ENCODE measurements at regions not wholly inside any gene's neighbourhood (a gene's known extent, or its start where the extent isn't known, plus 50 kb on each side); places are given as distances from the start of the nearest gene placed in this dataset.
A peak's percentile ranks its signal among the peaks of the same experiment; 100 is the strongest.

- H3K36me3 ChIP-seq: no peaks in the 10 kb centered on the region
- intact Hi-C loops (cut with DNase I): loop anchor here (10.0 kb wide), 1 partner anchor 152 kb away; no protein-coding TSS in a partner anchor
- no peak for DNase-seq (ENCODE audit: extremely low spot score)
- TF ChIP-seq POLR2AphosphoS5 (IDR thresholded peaks at IDR 0.05): no peak
- TF ChIP-seq EP300 (IDR thresholded peaks at IDR 0.05): no peak
- no peak for TF ChIP-seq POLR2A (IDR thresholded peaks at IDR 0.05; ENCODE audit: low read depth)
- TF ChIP-seq, protein P1, sequence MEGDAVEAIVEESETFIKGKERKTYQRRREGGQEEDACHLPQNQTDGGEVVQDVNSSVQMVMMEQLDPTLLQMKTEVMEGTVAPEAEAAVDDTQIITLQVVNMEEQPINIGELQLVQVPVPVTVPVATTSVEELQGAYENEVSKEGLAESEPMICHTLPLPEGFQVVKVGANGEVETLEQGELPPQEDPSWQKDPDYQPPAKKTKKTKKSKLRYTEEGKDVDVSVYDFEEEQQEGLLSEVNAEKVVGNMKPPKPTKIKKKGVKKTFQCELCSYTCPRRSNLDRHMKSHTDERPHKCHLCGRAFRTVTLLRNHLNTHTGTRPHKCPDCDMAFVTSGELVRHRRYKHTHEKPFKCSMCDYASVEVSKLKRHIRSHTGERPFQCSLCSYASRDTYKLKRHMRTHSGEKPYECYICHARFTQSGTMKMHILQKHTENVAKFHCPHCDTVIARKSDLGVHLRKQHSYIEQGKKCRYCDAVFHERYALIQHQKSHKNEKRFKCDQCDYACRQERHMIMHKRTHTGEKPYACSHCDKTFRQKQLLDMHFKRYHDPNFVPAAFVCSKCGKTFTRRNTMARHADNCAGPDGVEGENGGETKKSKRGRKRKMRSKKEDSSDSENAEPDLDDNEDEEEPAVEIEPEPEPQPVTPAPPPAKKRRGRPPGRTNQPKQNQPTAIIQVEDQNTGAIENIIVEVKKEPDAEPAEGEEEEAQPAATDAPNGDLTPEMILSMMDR (IDR thresholded peaks at IDR 0.05): no peak
- peaks cover 33 to 54% (median 52%) of the 10 kb centered on the region in 4 donors for H3K4me1 ChIP-seq
- H3K9me3 ChIP-seq: no peaks in the 10 kb centered on the region
- H3K4me3 ChIP-seq: no peak overlapping the region
- 97% methylated on average over 7 of the region's 10 CpGs for WGBS
- H3K27ac ChIP-seq (replicated peaks in 1 of 4): peak overlapping the region; percentile 52 to 89 (median 86)
- no peaks in the 10 kb centered on the region for H3K27me3 ChIP-seq
Measured at GRCh38 chr20:50302341-50303057, 111.9 kb downstream of the CEBPB start.

- H3K4me3 ChIP-seq: no peak overlapping the region
Measured at GRCh38 chr20:50303573-50304500, 113.2 kb downstream of the CEBPB start.

DNA sequence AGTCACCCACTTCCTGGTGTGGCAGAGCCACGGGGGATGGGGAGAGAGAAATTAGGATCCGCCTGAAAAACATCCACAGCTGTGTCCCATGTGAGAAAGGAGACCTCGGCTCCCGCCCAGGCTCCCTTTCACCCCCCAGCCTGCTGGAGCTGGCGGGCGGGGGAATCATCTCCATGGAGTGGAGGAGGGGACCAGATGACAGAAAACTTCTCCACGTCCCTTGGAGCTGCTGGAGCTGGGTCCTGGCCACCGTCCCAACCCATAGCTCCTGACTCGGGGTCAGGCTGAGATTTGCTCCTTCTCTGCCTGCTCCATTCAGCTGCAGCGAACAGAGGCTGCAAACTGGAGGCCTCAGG is 113.8 kb downstream of the CEBPB start:
- 48% methylated on average over 8 of the region's 10 CpGs for WGBS
- no peaks in the 10 kb centered on the region for H3K9me3 ChIP-seq
- intact Hi-C loops (cut with DNase I): loop anchor here (10.0 kb wide), 1 partner anchor 150 kb away; no protein-coding TSS in a partner anchor

More at GRCh38 chr20:50303573-50304500, 113.2 kb downstream of the CEBPB start:
- Histone ChIP-seq H3K27me3 (no peaks in the 10 kb centered on the region), H3K27ac (replicated peaks in 1 of 4) (peak overlapping the region; percentile 82 to 89 (median 88)), H3K9me3 (no peaks in the 10 kb centered on the region), H3K36me3 (no peaks in the 10 kb centered on the region), H3K4me1 (peaks cover 43 to 67% (median 64%) of the 10 kb centered on the region in 4 donors)
- 62% methylated on average over 11 of the region's 11 CpGs for WGBS
- intact Hi-C loops (cut with DNase I): loop anchor here (10.0 kb wide), 1 partner anchor 151 kb away; no protein-coding TSS in a partner anchor
- DNase-seq (ENCODE audit: extremely low spot score): peak; percentile 98
- TF ChIP-seq, protein P1 (IDR thresholded peaks at IDR 0.05): no peak
- TF ChIP-seq POLR2AphosphoS5 (IDR thresholded peaks at IDR 0.05): no peak
- no peak for TF ChIP-seq EP300 (IDR thresholded peaks at IDR 0.05)
- TF ChIP-seq POLR2A (IDR thresholded peaks at IDR 0.05; ENCODE audit: low read depth): no peak

DNA sequence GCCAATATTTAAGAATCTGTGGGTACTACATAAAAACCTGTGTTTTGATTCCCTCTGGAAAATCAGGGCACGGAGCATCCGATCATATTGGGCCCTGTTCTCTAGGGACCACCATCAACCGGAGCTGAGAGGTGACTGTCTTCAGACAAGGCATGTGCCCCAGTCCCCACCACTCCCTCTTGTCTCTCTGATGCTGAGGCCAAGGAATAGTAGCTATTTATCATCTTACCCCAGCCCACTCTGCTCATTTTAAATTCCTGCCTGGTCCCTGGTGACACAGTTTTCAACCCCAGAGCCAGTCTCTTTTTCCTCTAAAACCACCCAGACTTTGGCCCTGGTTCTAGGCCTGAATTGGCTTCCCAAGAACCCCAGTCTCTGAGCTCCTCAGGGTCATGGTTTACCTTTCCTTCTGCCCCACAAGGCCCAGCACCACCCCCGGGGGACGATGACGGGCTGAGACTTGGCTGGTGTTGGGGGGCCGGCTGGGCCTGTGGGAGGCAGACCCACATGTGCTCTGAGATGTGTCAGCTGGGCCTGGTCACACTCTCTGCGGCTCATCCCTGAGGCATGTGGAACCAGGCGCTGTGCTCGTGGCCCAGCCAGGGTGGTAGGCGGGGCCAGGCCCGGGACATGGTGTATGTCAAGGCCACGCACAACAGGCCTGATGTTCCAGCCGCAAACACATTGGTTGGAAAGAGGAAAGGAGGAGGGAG is 114.4 kb downstream of the CEBPB start:
- Histone ChIP-seq H3K27me3 (no peaks in the 10 kb centered on the region), H3K4me3 (no peak overlapping the region), H3K36me3 (no peaks in the 10 kb centered on the region), H3K9me3 (no peaks in the 10 kb centered on the region), H3K4me1 (peaks cover 50 to 78% (median 76%) of the 10 kb centered on the region in 4 donors), H3K27ac (replicated peaks in 1 of 4) (peak overlapping the region; percentile 82 to 89 (median 88))
- TF ChIP-seq POLR2AphosphoS5 (IDR thresholded peaks at IDR 0.05) (peak; percentile 86 to 98), EP300 (IDR thresholded peaks at IDR 0.05) (no peak)
- intact Hi-C loops (cut with DNase I): loop anchor here (10.0 kb wide), 1 partner anchor 150 kb away; no protein-coding TSS in a partner anchor
- 44% methylated on average over 14 of the region's 14 CpGs for WGBS
- peak; percentile 97 for DNase-seq (ENCODE audit: extremely low spot score)

More for the DNA sequence above, 113.8 kb downstream of the CEBPB start:
- no peak for DNase-seq (ENCODE audit: extremely low spot score)
- H3K4me1 ChIP-seq: peaks cover 49 to 74% (median 71%) of the 10 kb centered on the region in 4 donors
- H3K36me3 ChIP-seq: no peaks in the 10 kb centered on the region
- peak overlapping the region; percentile 82 to 89 (median 88) for H3K27ac ChIP-seq (replicated peaks in 1 of 4)
- TF ChIP-seq POLR2AphosphoS5 (IDR thresholded peaks at IDR 0.05): peak in 1 of 2 donors; percentile 83
- TF ChIP-seq, protein P1 (IDR thresholded peaks at IDR 0.05): no peak
- H3K27me3 ChIP-seq: no peaks in the 10 kb centered on the region
- no peak overlapping the region for H3K4me3 ChIP-seq

Measured in esophagus muscularis mucosa (tissue), 4 donors.